ENCODE measurements at regions not wholly inside any gene's neighbourhood (a gene's known extent, or its start where the extent isn't known, plus 50 kb on each side); places are given as distances from the start of the nearest gene placed in this dataset.

DNA sequence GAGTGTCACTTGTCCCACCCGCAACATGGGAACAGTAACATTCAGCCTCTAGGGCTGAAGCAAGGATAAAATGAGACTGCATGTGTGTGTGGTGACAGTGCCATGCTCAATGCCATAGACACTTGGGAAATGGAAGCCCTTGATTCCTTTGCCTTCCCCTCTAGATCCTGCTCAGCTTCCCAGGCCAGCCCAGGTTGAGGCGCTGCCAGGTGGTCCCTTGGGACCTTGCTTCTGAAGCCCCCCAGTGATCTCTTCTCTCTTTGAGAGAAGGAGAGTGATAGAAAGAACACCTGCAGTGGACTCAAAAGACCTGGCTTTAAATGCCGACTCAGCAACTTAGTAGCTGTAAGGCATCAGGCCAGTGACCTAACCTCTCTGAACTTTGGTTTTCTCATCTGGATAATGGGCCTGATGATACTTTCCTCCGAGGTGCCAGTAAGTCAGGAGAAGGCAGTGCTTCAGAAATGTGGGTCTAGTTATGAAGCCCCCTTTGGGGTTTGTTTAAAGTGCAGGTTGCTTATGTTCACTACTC is 144.5 kb downstream of the RPLP1 start:
- ChIA-PET CTCF (no interaction called here), POLR2A (no interaction called here)
- ATAC-seq (no peak), DNase-seq (ENCODE audit: low read depth, low spot score) (no peak)
- TF ChIP-seq, protein P1, sequence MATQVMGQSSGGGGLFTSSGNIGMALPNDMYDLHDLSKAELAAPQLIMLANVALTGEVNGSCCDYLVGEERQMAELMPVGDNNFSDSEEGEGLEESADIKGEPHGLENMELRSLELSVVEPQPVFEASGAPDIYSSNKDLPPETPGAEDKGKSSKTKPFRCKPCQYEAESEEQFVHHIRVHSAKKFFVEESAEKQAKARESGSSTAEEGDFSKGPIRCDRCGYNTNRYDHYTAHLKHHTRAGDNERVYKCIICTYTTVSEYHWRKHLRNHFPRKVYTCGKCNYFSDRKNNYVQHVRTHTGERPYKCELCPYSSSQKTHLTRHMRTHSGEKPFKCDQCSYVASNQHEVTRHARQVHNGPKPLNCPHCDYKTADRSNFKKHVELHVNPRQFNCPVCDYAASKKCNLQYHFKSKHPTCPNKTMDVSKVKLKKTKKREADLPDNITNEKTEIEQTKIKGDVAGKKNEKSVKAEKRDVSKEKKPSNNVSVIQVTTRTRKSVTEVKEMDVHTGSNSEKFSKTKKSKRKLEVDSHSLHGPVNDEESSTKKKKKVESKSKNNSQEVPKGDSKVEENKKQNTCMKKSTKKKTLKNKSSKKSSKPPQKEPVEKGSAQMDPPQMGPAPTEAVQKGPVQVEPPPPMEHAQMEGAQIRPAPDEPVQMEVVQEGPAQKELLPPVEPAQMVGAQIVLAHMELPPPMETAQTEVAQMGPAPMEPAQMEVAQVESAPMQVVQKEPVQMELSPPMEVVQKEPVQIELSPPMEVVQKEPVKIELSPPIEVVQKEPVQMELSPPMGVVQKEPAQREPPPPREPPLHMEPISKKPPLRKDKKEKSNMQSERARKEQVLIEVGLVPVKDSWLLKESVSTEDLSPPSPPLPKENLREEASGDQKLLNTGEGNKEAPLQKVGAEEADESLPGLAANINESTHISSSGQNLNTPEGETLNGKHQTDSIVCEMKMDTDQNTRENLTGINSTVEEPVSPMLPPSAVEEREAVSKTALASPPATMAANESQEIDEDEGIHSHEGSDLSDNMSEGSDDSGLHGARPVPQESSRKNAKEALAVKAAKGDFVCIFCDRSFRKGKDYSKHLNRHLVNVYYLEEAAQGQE (IDR thresholded peaks at IDR 0.05; ENCODE audit: insufficient read depth in 1 of 2, low read depth in 2 of 2, low read length in 1 of 2): no peak
- TF ChIP-seq POLR2AphosphoS5 (IDR thresholded peaks at IDR 0.05; ENCODE audit: low read depth, low read length) (no peak), TCF7L2 (IDR thresholded peaks at IDR 0.05; ENCODE audit: low read depth, low read length) (no peak), SIN3A (IDR thresholded peaks at IDR 0.05; ENCODE audit: borderline replicate concordance, insufficient read depth, low read depth, low read length) (no peak)
- TF ChIP-seq, protein P2, sequence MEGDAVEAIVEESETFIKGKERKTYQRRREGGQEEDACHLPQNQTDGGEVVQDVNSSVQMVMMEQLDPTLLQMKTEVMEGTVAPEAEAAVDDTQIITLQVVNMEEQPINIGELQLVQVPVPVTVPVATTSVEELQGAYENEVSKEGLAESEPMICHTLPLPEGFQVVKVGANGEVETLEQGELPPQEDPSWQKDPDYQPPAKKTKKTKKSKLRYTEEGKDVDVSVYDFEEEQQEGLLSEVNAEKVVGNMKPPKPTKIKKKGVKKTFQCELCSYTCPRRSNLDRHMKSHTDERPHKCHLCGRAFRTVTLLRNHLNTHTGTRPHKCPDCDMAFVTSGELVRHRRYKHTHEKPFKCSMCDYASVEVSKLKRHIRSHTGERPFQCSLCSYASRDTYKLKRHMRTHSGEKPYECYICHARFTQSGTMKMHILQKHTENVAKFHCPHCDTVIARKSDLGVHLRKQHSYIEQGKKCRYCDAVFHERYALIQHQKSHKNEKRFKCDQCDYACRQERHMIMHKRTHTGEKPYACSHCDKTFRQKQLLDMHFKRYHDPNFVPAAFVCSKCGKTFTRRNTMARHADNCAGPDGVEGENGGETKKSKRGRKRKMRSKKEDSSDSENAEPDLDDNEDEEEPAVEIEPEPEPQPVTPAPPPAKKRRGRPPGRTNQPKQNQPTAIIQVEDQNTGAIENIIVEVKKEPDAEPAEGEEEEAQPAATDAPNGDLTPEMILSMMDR (IDR thresholded peaks at IDR 0.05): no peak
- Histone ChIP-seq H3K4me1 (ENCODE audit: control insufficient read depth, insufficient read depth, low read length) (peaks cover 37% of the 10 kb centered on the region), H3K9me3 (ENCODE audit: control insufficient read depth, insufficient read depth, low read depth, low read length) (no peaks in the 10 kb centered on the region), H3K36me3 (ENCODE audit: control insufficient read depth, insufficient read depth, low read length) (no peaks in the 10 kb centered on the region), H3K4me3 (ENCODE audit: low read depth in 2 of 2, low read length in 2 of 2) (no peak overlapping the region), H3K27ac (ENCODE audit: low read length) (peak overlapping the region; percentile 86; the same call in 1 of the 2 replicates), H3K27me3 (ENCODE audit: control insufficient read depth, insufficient read depth, low read length) (0 out of 2 replicates have a peak, but pooled peaks cover 2% of the 10 kb centered on the region)
- intact Hi-C loops (cut with micrococcal nuclease; ENCODE audit: unreplicated experiment) (loop anchor here (10.0 kb wide), 2 partner anchors 128 to 1672 kb away; no protein-coding TSS in a partner anchor), in situ Hi-C loops (cut with HindIII; ENCODE audit: low pct_unique_long_range_greater_than_20kb, low sequenced_read_pairs) (no loop called here)
- BruUV-seq (replicated peaks): no TSS peak

DNA sequence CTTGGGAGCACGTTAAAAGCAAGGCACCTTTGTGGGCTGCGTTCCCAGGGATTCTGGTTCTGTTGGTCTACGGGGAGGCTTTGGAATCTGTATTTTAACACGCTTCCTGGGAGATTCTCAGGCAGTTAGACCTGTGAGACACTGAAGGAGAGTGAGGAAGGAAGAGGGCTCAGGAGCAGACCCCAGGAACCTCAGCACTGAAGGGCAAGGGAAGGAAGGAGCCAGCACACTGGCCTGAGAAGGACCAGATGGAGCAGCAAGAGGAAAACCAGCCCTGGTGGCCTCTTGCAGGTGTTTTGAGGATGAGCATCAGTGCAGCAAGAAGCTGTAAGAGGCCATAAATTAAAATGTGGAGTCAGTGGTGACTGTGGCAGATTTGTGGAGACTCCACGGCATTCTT is 146.7 kb downstream of the RPLP1 start:
- H3K4me1 ChIP-seq (ENCODE audit: control insufficient read depth, insufficient read depth, low read length): peaks cover 32% of the 10 kb centered on the region
- no peak overlapping the region for H3K27ac ChIP-seq (ENCODE audit: low read length)
- DNase-seq (ENCODE audit: low read depth, low spot score): no peak
- no TSS peak for BruUV-seq (replicated peaks)
- H3K4me3 ChIP-seq (ENCODE audit: low read depth in 2 of 2, low read length in 2 of 2): no peak overlapping the region
- TF ChIP-seq, protein P1 (IDR thresholded peaks at IDR 0.05; ENCODE audit: insufficient read depth in 1 of 2, low read depth in 2 of 2, low read length in 1 of 2): no peak
- TF ChIP-seq SIN3A (IDR thresholded peaks at IDR 0.05; ENCODE audit: borderline replicate concordance, insufficient read depth, low read depth, low read length): no peak
- TF ChIP-seq, protein P2 (IDR thresholded peaks at IDR 0.05): no peak
- TF ChIP-seq TCF7L2 (IDR thresholded peaks at IDR 0.05; ENCODE audit: low read depth, low read length): no peak
- TF ChIP-seq POLR2AphosphoS5 (IDR thresholded peaks at IDR 0.05; ENCODE audit: low read depth, low read length): no peak
- ChIA-PET CTCF (interaction anchor here (1.2 kb wide), 1 partner anchor 8 kb away, joined by 3 read pairs; no protein-coding TSS in a partner anchor), POLR2A (no interaction called here)
- ATAC-seq: no peak
- H3K9me3 ChIP-seq (ENCODE audit: control insufficient read depth, insufficient read depth, low read depth, low read length): no peaks in the 10 kb centered on the region
- in situ Hi-C loops (cut with HindIII; ENCODE audit: low pct_unique_long_range_greater_than_20kb, low sequenced_read_pairs) (no loop called here), intact Hi-C loops (cut with micrococcal nuclease; ENCODE audit: unreplicated experiment) (loop anchor here (10.0 kb wide), 2 partner anchors 126 to 1674 kb away; no protein-coding TSS in a partner anchor)
- 0 out of 2 replicates have a peak, but pooled peaks cover 2% of the 10 kb centered on the region for H3K27me3 ChIP-seq (ENCODE audit: control insufficient read depth, insufficient read depth, low read length)
- no peaks in the 10 kb centered on the region for H3K36me3 ChIP-seq (ENCODE audit: control insufficient read depth, insufficient read depth, low read length)
